HUES48 (cell line): ENCODE measurements at regions not wholly inside any gene's neighbourhood (a gene's known extent, or its start where the extent isn't known, plus 50 kb on each side); places are given as distances from the start of the nearest gene placed in this dataset.
A peak's percentile ranks its signal among the peaks of the same experiment; 100 is the strongest.

ENCODE experiments used
- H3K27ac ChIP-seq: one replicate; pipeline ENCODE4 v1.7.0; 2013; ENCODE audit warnings: low read depth, low read length, inconsistent platforms
- H3K27me3 ChIP-seq: 2 replicates; pipeline ENCODE4 v1.6.1; 2013; ENCODE audit warnings: mild to moderate bottlenecking, low read length; ENCODE audit not compliant: control insufficient read depth, insufficient read depth
- H3K36me3 ChIP-seq: 2 replicates; pipeline ENCODE4 v1.6.1; 2013; ENCODE audit warnings: low read length; ENCODE audit not compliant: control insufficient read depth, insufficient read depth
- H3K4me1 ChIP-seq: 2 replicates; pipeline ENCODE4 v1.6.1; 2013; ENCODE audit warnings: mild to moderate bottlenecking, low read length; ENCODE audit not compliant: control insufficient read depth, insufficient read depth
- H3K4me3 ChIP-seq: 2 replicates; pipeline ENCODE4 v1.5.1; 2013; ENCODE audit warnings: mild to moderate bottlenecking, low read depth, low read length
- H3K9ac ChIP-seq: 2 replicates; pipeline ENCODE4 v1.6.1; 2013; ENCODE audit warnings: mild to moderate bottlenecking, low read depth, low read length, moderate library complexity
- H3K9me3 ChIP-seq: 2 replicates; pipeline ENCODE4 v1.6.1; 2013; ENCODE audit warnings: low read length; ENCODE audit not compliant: control insufficient read depth, insufficient read depth

GRCh38 chr12:124685689-124686369 is 118.4 kb upstream of the NCOR2 start:
- no peaks in the 10 kb centered on the region for H3K9me3 ChIP-seq
- H3K4me1 ChIP-seq = peaks cover 23% of the 10 kb centered on the region; the same call in 1 of the 2 replicates
- no peaks in the 10 kb centered on the region for H3K36me3 ChIP-seq
- H3K4me3 ChIP-seq = no peak overlapping the region
- H3K27me3 ChIP-seq = no peaks in the 10 kb centered on the region
- H3K27ac ChIP-seq = no peak overlapping the region
- H3K9ac ChIP-seq = no peak overlapping the region

GRCh38 chr12:124684971-124685688 is 117.7 kb upstream of the NCOR2 start:
- H3K27me3 ChIP-seq = no peaks in the 10 kb centered on the region
- peaks cover 23% of the 10 kb centered on the region; the same call in 1 of the 2 replicates for H3K4me1 ChIP-seq
- H3K9ac ChIP-seq = no peak overlapping the region
- H3K36me3 ChIP-seq = no peaks in the 10 kb centered on the region
- H3K27ac ChIP-seq = no peak overlapping the region
- H3K4me3 ChIP-seq = no peak overlapping the region
- no peaks in the 10 kb centered on the region for H3K9me3 ChIP-seq

GRCh38 chr12:124684496-124684895 is 117.1 kb upstream of the NCOR2 start:
- no peaks in the 10 kb centered on the region for H3K36me3 ChIP-seq
- H3K27ac ChIP-seq = no peak overlapping the region
- H3K4me3 ChIP-seq = no peak overlapping the region
- peaks cover 23% of the 10 kb centered on the region; the same call in 1 of the 2 replicates for H3K4me1 ChIP-seq
- H3K9me3 ChIP-seq = no peaks in the 10 kb centered on the region
- no peak overlapping the region for H3K9ac ChIP-seq
- no peaks in the 10 kb centered on the region for H3K27me3 ChIP-seq

- H3K4me3 ChIP-seq = no peak overlapping the region
- H3K27me3 ChIP-seq = no peaks in the 10 kb centered on the region
- H3K9ac ChIP-seq = no peak overlapping the region
- peaks cover 23% of the 10 kb centered on the region; the same call in 1 of the 2 replicates for H3K4me1 ChIP-seq
- H3K9me3 ChIP-seq = no peaks in the 10 kb centered on the region
- H3K36me3 ChIP-seq = no peaks in the 10 kb centered on the region
- H3K27ac ChIP-seq = peak overlapping the region; percentile 53
Observed at GRCh38 chr12:124683152-124684124, 116.0 kb upstream of the NCOR2 start.

GRCh38 chr12:124682425-124683151 is 115.2 kb upstream of the NCOR2 start:
- peaks cover 23% of the 10 kb centered on the region; the same call in 1 of the 2 replicates for H3K4me1 ChIP-seq
- H3K4me3 ChIP-seq = no peak overlapping the region
- no peaks in the 10 kb centered on the region for H3K27me3 ChIP-seq
- H3K27ac ChIP-seq = no peak overlapping the region
- no peak overlapping the region for H3K9ac ChIP-seq
- H3K36me3 ChIP-seq = no peaks in the 10 kb centered on the region
- H3K9me3 ChIP-seq = no peaks in the 10 kb centered on the region

- H3K36me3 ChIP-seq = no peaks in the 10 kb centered on the region
- no peak overlapping the region for H3K9ac ChIP-seq
- H3K4me3 ChIP-seq = no peak overlapping the region
- no peaks in the 10 kb centered on the region for H3K27me3 ChIP-seq
- peak overlapping the region; percentile 48 for H3K27ac ChIP-seq
- no peaks in the 10 kb centered on the region for H3K9me3 ChIP-seq
- H3K4me1 ChIP-seq = peaks cover 23% of the 10 kb centered on the region; the same call in 1 of the 2 replicates
Observed at GRCh38 chr12:124681779-124682391, 114.5 kb upstream of the NCOR2 start.

GRCh38 chr12:124680863-124681778 is 113.7 kb upstream of the NCOR2 start:
- Histone ChIP-seq H3K9ac (no peak overlapping the region), H3K4me1 (peaks cover 23% of the 10 kb centered on the region; the same call in 1 of the 2 replicates), H3K4me3 (no peak overlapping the region), H3K27me3 (no peaks in the 10 kb centered on the region), H3K9me3 (no peaks in the 10 kb centered on the region), H3K36me3 (no peaks in the 10 kb centered on the region), H3K27ac (peak overlapping the region; percentile 48)

- Histone ChIP-seq H3K27me3 (no peaks in the 10 kb centered on the region), H3K9me3 (no peaks in the 10 kb centered on the region), H3K9ac (no peak overlapping the region), H3K4me3 (no peak overlapping the region), H3K27ac (no peak overlapping the region), H3K4me1 (peaks cover 15% of the 10 kb centered on the region; the same call in 1 of the 2 replicates), H3K36me3 (no peaks in the 10 kb centered on the region)
Observed at GRCh38 chr12:124679533-124680371, 112.3 kb upstream of the NCOR2 start.

GRCh38 chr12:124679047-124679446 is 111.6 kb upstream of the NCOR2 start:
- Histone ChIP-seq H3K4me3 (no peak overlapping the region), H3K27ac (no peak overlapping the region), H3K9ac (no peak overlapping the region), H3K9me3 (no peaks in the 10 kb centered on the region), H3K4me1 (peaks cover 13% of the 10 kb centered on the region; the same call in 1 of the 2 replicates), H3K27me3 (no peaks in the 10 kb centered on the region), H3K36me3 (no peaks in the 10 kb centered on the region)
